NT2/D1 (cell line): ENCODE measurements at regions not wholly inside any gene's neighbourhood (a gene's known extent, or its start where the extent isn't known, plus 50 kb on each side); places are given as distances from the start of the nearest gene placed in this dataset.

Source experiments
- SUZ12 ChIP-seq: IDR thresholded peaks from 2 replicates; pipeline ENCODE4 v1.6.1; 2011; ENCODE audit not compliant: insufficient read length, insufficient read depth; ENCODE audit errors: extremely low read depth
- ZNF274 ChIP-seq: IDR thresholded peaks from 2 replicates; pipeline ENCODE4 v1.6.1; 2011; ENCODE audit warnings: mild to moderate bottlenecking, low read depth, low read length

GRCh38 chr11:90330632-90331031 is 107.8 kb upstream of the CHORDC1 start:
- TF ChIP-seq ZNF274, result no peak
- TF ChIP-seq SUZ12, result no peak
